IPS-11a (cell line): ENCODE measurements at regions not wholly inside any gene's neighbourhood (a gene's known extent, or its start where the extent isn't known, plus 50 kb on each side); places are given as distances from the start of the nearest gene placed in this dataset.
"Not testable (repeated sequence)": the region's sequence is repeated elsewhere in the genome, so short reads cannot be mapped to it uniquely, and the experiment has no call there.

Experiments used
- H3K4me3 ChIP-seq: one replicate; pipeline ENCODE4 v1.5.1; 2013; ENCODE audit warnings: low read depth, low read length, control low read depth

DNA sequence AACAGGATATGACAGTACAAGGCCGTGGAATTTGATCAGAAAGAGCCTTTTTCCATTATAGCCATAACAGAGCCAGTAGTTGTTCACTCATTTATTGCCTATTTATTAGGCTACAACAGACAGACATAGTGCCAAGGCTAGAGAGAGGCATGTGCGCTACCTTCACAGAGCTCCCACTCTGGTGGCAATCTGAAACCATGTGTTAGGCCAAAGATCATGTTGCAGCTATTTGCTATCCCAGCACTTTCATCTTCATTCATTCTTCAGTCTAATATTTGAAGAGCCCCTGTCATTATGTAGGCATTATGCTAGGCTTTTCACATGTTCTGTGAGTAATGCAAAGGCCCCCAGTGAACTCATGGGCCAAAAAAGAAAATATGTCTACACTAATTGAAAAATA, 404.8 kb downstream of the IGSF11 start:
- no peak overlapping the region for H3K4me3 ChIP-seq

DNA sequence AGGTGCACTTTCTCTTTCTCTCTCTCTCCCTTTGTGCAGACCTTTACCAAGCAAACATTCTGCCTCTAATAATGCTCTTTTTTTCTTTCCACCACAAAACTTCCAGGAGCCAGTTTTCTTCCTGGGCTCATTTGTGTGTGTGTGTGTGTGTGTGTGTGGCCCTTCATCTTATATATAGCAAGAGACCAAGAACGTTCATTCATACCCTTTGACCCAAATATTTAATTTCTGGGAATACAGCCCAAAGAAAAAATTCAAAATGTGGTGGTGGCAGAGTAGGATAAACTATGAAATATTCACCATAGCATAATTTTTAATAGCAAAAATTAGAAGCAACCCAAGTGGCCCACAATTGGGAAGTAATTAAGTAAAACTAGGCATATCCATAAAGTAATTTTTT, 398.9 kb downstream of the IGSF11 start:
- H3K4me3 ChIP-seq: no peak overlapping the region

DNA sequence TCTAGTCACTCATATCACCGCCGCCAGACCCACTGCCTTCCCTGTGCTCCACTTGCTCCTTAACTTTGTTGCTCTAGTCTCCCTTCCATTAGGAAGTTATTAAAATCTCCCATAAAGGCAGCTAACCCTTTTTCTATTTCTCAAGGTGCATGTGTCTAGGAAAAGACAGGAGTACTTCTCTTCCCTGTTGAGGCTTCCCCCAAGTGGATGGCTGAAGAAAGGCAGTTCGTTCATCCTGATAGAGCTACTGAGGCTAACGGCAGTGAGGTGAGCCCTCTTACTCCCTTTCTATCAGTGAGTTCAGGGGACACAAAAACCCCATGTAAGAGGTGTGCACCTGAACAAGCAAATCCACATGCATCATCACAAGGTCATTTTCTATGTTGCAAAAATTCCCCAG, 397.8 kb downstream of the IGSF11 start:
- no peak overlapping the region for H3K4me3 ChIP-seq

DNA sequence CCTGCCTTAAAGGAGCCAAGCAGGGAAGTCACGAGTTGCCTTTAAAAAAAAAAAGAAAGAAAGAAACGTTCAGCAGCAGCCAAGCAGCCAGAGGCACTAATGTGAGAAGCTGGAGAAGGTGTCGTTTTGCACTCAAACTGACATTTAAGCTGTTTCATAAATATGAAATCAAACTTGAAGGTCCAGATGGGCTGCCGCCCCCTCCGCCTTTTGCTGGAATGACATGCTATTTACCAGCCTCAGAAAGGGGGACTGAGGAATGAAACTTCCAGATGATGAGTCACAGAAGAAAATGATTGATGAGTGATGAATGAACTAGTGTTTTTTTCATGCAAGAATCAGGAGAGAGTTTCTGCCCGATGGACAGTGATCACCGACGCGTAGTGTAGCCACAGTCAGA, 396.8 kb downstream of the IGSF11 start:
- H3K4me3 ChIP-seq: no peak overlapping the region

DNA sequence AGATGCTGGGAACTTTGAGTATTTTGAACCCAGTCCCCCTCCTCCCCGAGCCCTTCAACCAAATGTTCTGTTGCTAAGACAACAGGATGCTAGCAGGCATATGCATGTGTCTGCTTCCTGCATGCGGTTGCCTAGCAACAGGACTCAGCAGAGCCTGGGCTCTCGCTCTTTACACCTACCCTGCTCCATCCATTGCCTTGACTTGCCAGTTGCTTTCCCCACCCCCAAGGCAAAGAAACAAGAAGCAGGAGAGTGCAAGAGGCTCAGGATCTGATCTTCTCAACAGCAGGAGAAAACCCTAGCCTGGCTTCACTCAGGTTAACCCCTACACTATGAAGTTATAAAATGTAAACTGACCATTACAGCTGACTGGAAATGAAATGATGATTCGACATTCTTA, 393.0 kb downstream of the IGSF11 start:
- H3K4me3 ChIP-seq: no peak overlapping the region

DNA sequence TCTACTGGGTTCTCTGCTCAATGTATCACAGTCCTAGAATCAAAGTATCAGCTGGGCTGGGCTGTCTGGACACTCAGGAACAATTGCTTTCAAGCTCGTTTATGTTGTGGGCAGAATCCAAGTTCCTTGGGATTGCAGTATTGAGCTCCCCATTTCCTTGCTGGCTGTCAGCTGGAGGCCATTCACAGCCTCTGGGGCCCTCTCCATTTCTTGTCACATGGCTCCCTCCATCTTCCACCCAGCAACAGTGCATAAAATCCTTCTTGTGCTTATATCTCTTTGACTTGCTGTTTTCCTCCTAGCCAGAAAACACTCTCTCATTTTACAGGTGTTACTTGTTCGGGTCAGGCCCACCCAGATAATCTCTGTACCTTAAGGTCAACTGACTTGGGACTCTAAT, 363.5 kb downstream of the IGSF11 start:
- no peak overlapping the region for H3K4me3 ChIP-seq

DNA sequence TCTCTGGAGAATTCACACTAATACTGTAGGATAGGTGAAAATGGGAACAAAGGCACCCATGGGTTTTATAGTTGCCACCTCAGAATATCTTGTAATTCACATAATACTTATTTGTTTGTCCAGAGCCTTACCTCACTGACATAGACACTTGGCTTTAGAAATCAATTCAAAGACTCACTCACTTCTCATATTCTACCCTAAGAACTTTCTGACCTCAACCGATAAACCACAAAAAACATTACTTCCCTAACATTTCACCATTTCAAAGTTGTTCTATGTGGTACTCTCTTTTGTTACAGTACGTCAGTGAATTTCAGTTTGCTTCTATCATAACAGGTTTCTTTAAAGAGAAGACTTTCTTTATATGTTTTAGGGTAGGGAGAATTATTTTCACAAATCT, 359.3 kb downstream of the IGSF11 start:
- no peak overlapping the region for H3K4me3 ChIP-seq

DNA sequence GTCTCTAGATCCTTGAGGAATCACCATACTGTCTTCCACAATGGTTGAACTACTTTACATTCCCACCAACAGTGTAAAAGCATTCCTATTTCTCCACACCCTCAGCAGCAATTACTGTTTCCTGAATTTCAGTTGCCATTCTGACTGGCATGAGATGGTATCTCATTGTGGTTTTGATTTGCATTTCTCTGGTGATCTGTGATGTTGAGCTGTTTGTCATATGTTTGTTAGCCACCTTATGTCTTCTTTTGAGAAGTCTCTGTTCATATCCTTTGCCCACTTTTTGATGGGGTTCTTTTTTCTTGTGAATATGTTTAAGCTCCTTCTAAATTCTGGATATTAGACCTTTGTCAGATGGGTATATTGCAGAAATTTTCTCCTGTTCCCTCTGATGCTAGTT, 356.0 kb downstream of the IGSF11 start:
- not testable (repeated sequence) for H3K4me3 ChIP-seq

DNA sequence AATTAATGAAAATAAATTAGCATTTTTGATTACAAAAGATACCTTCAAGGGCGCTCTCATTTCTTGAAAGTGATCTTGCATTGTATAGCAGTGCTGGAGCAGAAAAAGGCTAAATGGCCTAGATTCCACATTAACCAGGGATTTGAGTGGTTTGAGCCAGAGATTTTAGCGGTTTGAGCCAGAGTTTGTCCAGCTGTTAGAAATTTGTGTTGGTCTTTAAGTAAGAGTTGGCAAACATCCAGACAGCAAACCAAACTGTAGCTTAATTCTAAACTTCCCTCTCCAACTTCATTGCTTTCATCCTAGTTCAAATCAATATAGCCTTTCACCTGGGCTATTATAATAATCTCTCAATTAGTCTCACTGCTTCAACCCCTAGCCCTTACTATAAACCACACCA, 351.7 kb downstream of the IGSF11 start:
- H3K4me3 ChIP-seq: no peak overlapping the region

DNA sequence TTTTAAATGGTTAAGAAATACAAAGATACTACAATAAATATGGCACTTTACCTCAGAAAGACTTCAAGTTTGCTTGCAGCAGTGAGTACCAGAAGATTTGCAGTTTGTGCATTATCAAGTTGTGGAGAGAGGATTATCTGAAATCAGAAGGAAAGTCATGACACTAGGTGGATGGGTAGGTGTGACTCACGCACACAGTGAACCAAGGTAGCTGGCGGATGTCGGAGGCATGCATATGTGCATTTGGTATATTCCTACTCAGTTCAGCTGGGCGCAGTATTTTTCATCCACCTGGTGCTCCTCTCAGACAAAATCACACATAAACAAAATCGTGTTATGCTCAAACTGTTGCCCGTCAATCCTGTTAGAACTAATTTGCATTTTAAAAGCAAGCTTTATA, 351.0 kb downstream of the IGSF11 start:
- H3K4me3 ChIP-seq: no peak overlapping the region

DNA sequence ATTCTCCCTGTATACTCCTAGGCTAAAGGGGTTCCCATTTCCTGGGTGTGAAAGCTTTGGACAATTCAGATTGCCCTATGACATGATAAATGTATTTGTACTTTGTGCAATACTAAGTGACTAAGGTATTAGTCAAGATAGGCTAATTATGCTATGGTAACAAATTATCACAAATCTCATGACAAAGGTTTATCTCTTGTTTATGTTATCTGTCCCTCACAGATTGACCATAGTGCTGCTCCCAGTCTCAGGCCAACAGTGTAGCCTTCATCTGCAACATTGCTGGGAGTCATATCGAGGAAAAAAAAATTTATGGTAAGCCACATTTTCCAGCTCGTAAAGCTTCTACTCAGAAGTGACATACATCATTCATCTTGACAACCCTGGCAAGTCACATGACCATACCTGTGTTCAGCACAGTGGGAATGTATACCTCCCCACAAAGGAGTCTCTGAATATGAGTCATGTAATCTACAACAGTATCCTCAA, 346.2 kb downstream of the IGSF11 start:
- no peak overlapping the region for H3K4me3 ChIP-seq

DNA sequence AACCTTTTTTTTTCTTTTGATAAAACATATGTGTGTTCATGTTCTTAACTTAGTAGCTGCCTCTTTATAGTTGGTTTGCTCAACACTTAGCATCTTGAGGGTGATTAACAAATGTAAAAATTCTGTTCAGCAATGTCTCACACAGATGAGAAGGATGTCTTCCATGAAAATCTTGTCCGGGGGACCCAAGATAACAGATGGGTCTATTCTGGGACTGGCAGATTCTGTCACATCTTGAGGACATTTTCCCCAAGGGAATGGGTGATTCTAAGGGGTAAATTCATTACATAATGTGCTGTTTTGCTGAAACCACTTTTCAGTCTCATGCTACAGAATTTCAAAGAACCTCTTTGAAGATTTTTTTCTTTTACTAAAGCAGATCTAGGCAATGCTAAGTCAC, 342.2 kb downstream of the IGSF11 start:
- H3K4me3 ChIP-seq: no peak overlapping the region

DNA sequence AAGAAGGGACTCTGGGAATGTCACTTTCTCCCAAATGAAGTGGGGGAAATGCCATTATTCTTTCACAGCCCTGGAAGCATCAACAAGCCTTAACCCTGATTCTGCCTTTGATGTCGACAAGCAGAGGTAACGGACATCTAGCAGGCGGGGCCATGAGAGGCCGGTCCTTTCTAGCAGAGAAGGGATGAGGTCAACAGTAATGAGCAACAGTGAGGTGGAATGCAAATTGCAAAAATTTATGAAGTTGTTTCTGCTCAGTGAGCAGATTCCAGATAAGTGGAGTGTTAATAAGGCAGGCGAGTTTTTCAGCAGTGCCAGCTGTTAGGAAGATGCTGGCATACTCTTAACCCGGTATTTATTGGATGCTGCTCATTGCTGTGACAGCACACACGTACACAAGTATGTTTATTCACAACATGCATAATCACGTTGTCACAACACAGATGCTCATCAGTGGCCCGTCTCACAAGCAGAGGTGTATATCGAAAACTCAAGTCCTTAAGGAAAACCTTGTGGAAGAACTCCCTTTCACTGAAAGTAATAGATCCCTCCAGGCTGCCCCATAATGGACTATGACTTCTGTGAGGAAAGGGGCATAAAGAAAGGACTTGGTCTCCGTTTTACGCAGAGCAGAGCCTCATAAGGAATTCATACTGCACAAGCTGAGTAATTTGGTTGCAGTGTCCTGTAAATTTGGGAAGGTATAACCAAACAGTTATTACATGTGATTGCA, 329.0 kb downstream of the IGSF11 start:
- H3K4me3 ChIP-seq: no peak overlapping the region

DNA sequence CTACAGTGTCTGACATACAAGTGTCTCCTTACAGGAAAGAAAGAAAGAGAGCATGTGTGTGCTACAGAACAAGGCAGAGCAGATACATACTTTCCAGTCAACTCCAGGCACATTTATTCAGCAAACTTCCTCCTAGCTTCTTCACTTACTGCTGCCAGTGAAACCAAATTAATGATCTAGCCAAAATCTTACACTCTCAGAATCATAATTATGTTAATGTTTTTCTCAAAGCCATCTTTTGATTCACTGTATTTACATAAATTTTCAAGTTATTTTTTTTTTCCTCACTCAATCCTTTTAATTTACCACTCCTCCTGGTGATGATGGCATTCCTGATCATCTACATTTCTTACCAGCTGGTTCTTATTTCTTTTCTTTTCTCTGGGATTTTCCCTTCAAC, 326.7 kb downstream of the IGSF11 start:
- H3K4me3 ChIP-seq: no peak overlapping the region

DNA sequence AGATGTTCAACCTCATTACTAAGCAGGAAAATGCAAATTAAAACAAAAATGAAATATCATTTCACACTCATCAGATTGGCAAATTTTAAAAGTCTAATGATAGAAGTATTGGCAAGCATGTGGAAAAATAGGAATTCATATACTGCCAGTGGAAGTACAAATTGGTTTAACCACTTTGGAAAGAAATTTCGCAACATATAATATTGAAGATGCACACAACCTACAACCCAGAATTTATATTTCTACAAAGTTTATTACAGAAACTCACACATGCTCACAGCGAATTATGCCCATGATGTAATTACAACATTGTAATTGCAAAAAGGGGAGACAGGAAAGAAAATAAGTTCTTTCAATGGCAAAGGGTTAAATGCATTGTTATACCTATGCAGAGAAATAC, 324.1 kb downstream of the IGSF11 start:
- H3K4me3 ChIP-seq: no peak overlapping the region

DNA sequence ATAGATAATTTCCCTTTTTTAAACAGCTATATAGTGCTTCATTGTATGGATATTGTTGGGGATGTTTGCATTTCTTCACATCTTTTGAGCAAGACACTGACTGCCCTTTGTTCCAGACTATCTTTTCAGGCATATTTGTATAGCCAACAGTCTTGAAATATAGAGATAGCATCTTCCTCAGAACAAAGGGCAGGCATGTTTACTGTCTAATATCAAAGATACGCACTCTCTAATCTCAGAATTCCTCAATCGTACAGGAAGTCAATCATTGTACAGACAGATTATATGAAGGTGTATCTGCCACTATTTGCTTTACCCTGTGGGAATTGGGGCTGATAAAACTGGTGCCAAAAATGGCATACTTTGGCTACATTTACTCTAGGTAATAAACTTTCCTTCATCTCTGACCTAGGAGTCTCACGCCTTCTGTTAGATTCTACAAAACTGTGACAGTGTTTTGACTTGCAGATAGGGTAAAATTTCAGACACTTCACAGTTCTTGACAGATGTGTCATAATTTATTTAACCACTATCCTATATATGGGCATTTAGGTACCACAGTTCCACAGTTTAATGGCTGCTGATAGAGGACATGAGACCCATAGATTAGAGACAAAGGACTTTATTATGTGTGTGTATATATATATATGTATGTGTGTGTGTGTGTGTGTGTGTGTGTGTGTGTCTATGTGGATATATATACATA, 321.0 kb downstream of the IGSF11 start:
- H3K4me3 ChIP-seq: no peak overlapping the region

DNA sequence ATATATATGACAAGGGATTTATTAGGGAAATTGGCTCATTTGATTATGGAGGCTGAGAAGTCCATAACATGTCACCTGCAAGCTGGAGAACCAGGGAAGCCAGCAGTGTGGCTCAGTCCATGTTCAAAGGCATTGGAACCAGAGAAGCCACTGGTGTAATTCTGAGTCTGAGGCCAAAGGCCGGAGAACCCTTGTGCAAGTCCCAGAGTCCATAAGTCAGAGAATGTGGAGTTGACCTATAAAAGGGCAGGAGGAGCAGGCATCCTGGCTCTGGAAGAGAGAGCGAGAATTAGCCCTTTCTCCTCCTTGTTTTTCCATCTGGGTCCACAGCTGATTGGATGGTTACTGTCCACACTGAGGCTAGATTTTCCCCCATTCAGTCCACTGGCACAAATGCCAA, 319.8 kb downstream of the IGSF11 start:
- H3K4me3 ChIP-seq: no peak overlapping the region

DNA sequence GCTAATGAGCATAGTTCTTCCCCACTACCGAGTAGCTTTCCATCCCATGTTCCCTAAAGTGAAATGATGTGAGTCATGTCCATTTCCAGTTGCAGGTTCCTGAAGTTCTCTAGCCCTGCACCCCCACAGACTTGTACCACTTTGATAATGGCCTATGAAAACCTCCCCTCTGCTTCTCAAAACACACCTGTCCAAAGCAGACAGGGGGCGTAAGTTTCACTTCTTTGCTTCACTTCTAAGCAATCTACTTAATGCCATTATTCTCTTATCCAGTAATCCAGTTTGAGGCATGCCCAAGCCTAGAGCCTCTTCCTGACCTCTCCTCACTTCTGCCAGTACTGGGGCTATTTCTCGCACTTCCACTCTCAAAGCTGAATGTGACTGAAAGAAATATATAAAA, 305.1 kb downstream of the IGSF11 start:
- no peak overlapping the region for H3K4me3 ChIP-seq

DNA sequence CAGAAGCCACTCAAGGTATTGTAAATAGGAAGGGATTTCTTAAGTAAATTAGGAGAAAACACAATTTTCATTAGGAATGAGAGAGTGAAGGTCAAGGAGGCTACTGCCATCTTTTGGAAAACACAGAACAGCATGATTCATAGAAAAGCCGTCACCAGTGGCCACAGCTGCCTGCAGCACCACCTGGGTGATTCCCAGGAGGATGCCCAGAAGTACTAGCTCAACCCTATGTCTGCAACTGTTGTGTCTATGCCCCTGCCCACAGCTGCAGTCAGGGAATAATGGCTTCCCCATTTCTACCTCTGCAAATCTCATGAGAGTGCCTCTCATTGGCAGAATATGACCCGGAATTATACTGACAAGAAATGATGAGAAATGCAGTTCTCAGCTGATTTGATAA, 300.0 kb downstream of the IGSF11 start:
- no peak overlapping the region for H3K4me3 ChIP-seq

DNA sequence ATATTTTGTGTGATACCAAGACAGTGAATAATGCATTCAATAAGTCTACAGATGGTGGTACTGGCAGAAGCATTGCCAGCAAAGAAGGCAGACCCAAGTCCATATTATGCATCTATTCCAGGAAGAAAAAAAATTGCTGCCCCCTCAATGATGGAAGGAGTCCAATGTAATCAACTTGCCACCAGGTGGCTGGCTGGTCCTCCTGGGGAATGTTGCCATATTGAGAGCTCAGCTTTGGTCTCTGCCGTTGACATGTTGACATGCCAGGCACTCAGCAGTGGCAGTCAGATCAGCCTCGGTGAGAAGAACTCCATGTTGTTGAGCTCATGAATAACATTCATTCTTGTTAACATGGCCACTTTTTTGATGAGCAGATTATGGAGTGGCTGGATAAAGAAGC, 298.5 kb downstream of the IGSF11 start:
- no peak overlapping the region for H3K4me3 ChIP-seq

DNA sequence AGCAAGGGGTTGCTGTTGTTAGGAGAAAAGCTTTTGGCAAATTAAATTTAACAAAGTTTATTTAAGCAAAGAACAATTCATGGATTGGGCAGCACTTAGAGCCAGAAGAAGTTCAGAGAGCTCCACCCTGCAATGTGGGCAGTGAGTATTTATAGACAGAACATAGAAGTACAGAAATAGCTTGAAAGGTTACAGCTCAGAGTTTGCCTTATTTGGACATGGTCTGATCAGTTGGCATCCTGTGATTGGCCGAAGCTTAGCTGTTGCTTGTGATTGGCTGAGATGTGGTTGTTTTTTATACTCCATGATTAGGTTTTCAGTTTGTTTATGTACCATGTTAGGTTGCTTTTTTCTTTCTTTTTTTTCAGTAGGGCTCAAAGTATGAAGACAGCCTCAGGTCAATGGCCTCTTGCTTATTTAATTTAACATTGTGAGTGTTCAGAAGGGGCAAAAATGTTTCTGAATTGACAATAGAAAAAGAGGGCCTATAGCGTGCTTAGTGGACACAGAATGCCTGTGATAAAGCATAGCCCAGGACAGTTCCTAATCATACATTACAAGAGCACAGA, 293.8 kb downstream of the IGSF11 start:
- H3K4me3 ChIP-seq: no peak overlapping the region

DNA sequence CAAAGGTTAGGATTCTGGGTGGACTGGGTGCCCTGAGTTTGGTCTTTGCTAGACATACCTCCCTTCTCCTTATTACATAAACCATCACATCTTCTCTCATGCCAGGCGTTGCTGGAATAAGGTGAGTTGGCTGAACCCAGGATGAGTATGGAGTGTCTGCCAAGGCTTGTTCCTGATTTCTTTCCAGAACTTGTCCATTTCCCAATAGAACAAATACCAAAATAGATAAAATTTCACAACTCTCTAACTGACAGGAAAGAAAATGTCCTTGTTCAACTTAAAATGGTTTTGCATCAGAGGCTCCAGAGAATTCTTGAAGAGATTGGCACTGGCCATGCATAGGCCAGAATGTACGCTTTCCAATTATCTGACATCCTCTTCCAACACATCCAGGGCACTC, 291.9 kb downstream of the IGSF11 start:
- no peak overlapping the region for H3K4me3 ChIP-seq
